ENCODE measurements at regions not wholly inside any gene's neighbourhood (a gene's known extent, or its start where the extent isn't known, plus 50 kb on each side); places are given as distances from the start of the nearest gene placed in this dataset.

- TF ChIP-seq SIN3A (IDR thresholded peaks at IDR 0.05; ENCODE audit: low read depth) (no peak), EGR1 (IDR thresholded peaks at IDR 0.05; ENCODE audit: low read depth) (no peak), CTCF (IDR thresholded peaks at IDR 0.05 in 2 of 3, conservative IDR thresholded peaks at IDR 0.05 in 1 of 3; ENCODE audit: borderline replicate concordance in 1 of 3, insufficient read depth in 1 of 3, low read depth in 2 of 3, low read length in 2 of 3) (no peak), YY1 (IDR thresholded peaks at IDR 0.05; ENCODE audit: extremely low read depth, insufficient replicate concordance, low read depth, low read length) (no peak), ZFX (IDR thresholded peaks at IDR 0.05) (no peak)
Measured at GRCh38 chr1:57797084-57797483, 373.2 kb upstream of the DAB1 start.
